ENCODE measurements at regions not wholly inside any gene's neighbourhood (a gene's known extent, or its start where the extent isn't known, plus 50 kb on each side); places are given as distances from the start of the nearest gene placed in this dataset.
A peak's percentile ranks its signal among the peaks of the same experiment; 100 is the strongest.
"Not testable (repeated sequence)": the region's sequence is repeated elsewhere in the genome, so short reads cannot be mapped to it uniquely, and the experiment has no call there.

GRCh38 chr9:41754822-41755221 is 374.4 kb downstream of the CNTNAP3B start:
- DNase-seq (ENCODE audit: low read depth, low spot score): not testable (repeated sequence)

- not testable (repeated sequence) for DNase-seq (ENCODE audit: low read depth, low spot score)
Measured at GRCh38 chr9:41754403-41754802, 374.8 kb downstream of the CNTNAP3B start.

GRCh38 chr9:41741897-41742296 is 387.3 kb downstream of the CNTNAP3B start:
- not testable (repeated sequence) for DNase-seq (ENCODE audit: low read depth, low spot score)

GRCh38 chr9:41741173-41741572 is 388.1 kb downstream of the CNTNAP3B start:
- not testable (repeated sequence) for DNase-seq (ENCODE audit: low read depth, low spot score)

DNA sequence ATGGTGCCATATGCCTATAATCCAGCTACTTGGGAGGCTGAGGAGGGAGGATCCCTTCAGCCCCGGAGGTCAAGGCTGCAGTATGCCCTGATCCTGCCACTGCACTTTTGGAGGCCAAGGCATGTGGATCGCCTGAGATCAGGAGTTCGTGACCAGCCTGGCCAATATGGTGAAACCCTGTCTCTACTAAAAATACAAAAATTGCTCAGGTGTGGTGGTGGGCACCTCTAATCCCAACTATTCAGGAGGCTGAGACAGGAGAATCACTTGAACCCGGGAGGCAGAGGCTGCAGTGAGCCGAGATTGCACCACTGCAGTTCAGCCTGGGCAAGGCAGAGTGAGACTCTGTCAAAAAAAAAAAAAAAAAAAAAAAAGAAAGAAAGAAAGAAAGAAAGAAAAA is 390.5 kb downstream of the CNTNAP3B start:
- DNase-seq (ENCODE audit: low read depth, low spot score): not testable (repeated sequence)

DNA sequence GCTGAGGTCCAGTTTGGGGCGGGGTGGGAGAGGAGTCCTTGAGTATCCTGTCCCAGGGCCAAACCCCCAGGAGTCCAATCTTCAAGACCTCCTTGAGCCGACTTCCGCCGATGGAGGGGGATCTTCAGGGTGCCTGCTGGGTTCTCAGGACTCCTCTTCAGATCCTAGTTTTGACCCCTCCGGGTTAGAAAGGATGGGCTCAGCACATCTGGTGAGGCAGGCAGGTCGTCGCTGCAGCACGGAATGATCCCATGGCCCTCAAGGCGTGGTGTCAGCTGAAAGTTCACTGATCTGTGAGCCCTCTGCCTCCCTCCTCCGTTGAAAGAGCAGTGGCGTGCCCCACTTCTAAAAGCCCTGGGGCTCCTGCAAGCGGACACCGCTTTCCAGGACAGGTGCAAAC is 430.0 kb downstream of the CNTNAP3B start:
- DNase-seq (ENCODE audit: low read depth, low spot score): not testable (repeated sequence)

DNA sequence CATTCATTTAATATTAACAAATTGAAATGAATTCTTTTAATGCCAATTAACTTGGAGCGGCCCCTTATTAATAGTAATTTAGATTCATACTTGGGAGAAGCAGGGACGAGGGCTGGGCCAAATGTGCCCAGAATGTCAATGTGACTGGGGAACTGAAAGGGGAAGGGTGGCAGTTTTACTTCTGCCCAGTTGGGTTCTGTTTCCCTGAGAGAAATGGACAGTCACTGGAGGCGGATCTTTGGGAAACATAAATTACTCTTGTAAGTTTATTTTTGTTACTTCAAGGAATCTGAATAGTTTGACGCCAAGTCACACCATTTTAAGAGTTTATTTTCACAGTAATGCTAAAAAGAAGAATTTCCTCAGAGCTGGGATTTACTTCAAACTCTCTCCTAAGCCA is 432.1 kb downstream of the CNTNAP3B start:
- not testable (repeated sequence) for DNase-seq (ENCODE audit: low read depth, low spot score)

DNA sequence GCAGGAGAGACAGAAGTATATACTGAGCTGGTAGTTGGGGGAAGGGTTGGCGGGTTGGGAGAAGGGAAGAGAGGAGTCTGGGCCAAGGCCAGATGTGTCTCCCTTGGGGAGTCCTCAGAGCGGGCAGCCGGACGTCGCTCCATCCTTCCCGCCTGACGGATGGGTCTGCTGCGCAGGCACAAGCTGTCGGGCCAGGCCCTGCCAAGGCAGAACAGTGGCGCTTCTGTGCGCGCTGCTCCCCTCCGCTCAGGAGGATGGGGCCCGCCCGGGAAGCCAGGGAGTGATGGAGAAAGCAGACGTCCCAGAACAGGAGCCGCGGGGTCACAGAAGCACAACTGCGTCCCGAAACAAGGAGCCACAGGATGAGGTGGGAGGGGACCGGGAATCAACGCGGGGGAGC is 449.9 kb downstream of the CNTNAP3B start:
- not testable (repeated sequence) for DNase-seq (ENCODE audit: low read depth, low spot score)

- not testable (repeated sequence) for DNase-seq (ENCODE audit: low read depth, low spot score)
Measured at GRCh38 chr9:41663497-41664036, 465.7 kb downstream of the CNTNAP3B start.

- not testable (repeated sequence) for DNase-seq (ENCODE audit: low read depth, low spot score)
Measured at GRCh38 chr9:41658706-41659105, 469.6 kb upstream of the ZNG1F start.

DNA sequence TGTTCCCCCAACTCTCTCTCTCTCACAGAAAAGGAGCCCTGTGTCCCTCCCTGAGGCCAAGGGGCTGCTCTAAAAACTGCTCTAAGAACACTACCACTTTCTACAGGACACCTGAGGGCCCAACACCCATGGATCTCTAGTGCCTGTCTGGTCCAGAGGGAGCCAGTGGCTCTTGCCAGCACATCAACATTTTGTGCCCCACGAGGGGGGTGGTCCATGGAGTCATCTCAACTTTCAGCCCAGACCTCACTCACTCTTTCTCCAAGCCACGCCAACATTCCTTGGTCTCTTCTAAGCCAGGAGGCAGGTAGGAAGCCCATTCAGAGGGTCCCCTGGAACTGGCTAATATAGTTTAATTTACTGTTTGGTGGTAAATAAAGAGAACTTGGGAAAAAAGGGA is 469.0 kb upstream of the ZNG1F start:
- not testable (repeated sequence) for DNase-seq (ENCODE audit: low read depth, low spot score)

GRCh38 chr9:41657141-41657540 is 468.0 kb upstream of the ZNG1F start:
- DNase-seq (ENCODE audit: low read depth, low spot score): not testable (repeated sequence)

DNA sequence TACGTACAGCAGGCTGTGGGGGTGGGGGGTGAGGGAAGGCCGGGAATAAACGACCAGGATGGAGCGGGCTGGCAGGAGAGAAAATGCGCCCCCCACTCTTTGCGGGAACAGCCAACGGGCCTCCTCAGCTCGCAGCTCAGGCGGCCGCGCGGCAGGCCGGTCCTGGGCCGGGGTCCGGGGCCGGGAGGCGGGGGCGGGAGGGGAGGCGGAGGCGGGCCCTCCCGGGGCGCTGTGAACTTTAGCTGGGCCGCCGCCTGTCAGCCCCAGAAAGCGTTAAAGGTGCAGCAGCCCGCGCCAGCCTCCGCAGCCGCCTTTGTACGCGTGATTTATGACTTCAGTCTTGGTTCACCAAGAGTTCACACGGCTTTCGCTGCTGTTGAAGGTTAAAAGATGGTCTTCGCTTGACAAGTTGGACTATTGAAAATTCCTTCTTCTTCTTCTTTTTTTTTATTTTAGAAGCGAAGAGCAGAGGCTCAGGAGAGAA is 466.0 kb upstream of the ZNG1F start:
- not testable (repeated sequence) for DNase-seq (ENCODE audit: low read depth, low spot score)

- not testable (repeated sequence) for DNase-seq (ENCODE audit: low read depth, low spot score)
Measured at GRCh38 chr9:41654349-41654748, 465.2 kb upstream of the ZNG1F start.

- DNase-seq (ENCODE audit: low read depth, low spot score): not testable (repeated sequence)
Measured at GRCh38 chr9:41653560-41654340, 464.6 kb upstream of the ZNG1F start.

DNA sequence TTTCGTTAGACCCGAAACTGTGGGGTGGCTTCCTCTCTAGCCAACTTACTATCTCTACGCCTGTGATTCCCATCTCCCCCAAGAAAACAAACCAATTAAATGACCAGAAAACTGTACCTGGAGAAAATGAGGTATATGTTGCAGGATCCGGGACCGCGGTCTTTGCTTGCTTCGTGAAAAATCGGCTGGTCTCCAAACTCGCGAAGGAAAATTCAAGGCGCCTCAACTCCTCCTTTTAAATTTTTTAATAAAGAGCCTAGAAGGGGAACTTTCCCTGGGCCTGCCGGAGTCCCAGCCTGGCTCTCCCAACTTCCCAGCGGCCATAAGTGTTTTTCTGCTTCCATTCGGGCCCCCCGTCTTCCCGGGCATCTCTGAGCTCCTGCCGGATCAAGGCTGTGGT is 463.7 kb upstream of the ZNG1F start:
- DNase-seq (ENCODE audit: low read depth, low spot score): not testable (repeated sequence)

DNA sequence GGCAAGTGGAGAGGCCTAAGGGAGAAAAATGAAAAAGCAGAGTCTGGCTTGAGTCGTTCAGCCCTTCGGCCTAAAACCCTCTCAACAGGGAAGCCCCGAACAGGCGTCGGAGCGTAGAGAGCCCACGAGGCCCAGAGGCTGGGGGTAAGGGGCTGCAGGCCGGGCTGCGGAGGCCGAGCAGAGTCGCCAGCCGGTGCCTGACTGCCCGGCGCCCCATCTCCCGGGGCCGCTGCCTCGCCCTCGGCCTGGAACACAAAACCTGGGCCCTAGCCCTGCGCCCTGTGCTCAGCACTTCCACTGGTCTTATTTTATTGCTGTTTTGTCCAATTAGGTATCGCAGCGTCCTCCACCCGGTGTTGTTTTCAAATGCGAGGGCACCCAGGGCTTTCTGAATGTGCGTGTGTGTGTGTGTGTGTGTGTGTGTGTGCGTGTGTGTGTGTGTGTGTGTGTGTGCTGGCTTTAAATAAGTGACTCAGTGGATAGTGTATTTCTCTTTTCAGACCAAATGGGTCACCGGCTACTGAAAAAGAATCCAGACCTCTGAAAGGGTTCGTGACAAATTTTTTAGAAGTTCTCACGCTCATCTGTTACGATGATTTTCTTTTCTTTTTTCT is 463.1 kb upstream of the ZNG1F start:
- DNase-seq (ENCODE audit: low read depth, low spot score): not testable (repeated sequence)

- not testable (repeated sequence) for DNase-seq (ENCODE audit: low read depth, low spot score)
Measured at GRCh38 chr9:41650086-41650485, 461.0 kb upstream of the ZNG1F start.

GRCh38 chr9:41648564-41648963 is 459.4 kb upstream of the ZNG1F start:
- DNase-seq (ENCODE audit: low read depth, low spot score): not testable (repeated sequence)

GRCh38 chr9:41646246-41646645 is 457.1 kb upstream of the ZNG1F start:
- DNase-seq (ENCODE audit: low read depth, low spot score): not testable (repeated sequence)

DNA sequence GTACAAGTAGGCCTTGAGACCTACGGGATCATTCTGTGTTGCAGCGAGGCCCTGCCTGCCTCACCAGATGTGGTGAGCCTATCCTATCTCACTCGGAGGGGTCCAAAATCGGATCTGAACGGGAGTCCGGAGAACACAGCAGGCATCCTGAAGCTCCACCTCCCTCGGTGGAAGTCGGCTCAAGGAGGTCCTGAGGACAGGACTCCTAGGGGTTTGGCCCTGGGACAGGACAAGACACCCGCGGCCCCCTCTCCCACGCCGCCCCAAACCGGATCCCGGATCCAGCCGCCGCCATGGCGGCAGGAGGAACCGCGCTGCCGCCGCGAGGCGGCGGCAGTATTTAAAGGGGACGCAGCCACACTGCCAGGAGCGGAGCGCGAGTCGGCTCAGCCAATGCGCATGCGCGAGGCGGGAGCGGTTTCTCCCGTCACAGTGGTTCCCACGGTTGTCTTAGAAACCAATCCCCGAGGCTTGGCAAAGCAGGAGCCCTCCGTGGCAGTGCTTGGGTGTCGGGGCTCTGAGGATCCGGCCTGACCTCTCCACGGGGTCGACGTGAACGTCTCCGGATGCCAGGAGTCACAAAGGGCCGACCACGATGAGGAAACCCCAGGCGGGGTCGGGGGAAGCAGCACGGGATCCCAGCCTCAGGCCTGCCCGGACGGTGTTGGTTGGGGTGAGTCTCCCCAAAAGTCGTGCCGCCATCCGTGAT is 454.6 kb upstream of the ZNG1F start:
- DNase-seq (ENCODE audit: low read depth, low spot score): peak; percentile 39

DNA sequence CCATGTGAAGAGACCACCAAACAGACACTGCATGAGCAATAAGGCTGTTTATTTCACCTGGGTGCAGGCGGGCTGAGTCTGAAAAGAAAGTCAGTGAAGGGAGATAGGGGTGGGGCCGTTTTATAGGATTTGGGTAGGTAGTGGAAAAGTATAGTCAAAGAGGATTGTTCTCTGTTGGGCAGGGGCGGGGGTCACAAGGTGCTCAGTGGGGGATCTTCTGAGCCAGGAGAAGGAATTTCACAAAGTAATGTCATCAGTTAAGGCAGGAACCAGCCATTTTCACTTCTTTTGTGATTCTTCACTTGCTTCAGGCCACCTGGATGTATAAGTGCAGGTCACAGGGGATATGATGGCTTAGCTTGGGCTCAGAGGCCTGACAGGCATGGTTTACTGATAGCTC is 444.6 kb upstream of the ZNG1F start:
- DNase-seq (ENCODE audit: low read depth, low spot score): not testable (repeated sequence)
